GM23248 (cell line): ENCODE measurements at regions not wholly inside any gene's neighbourhood (a gene's known extent, or its start where the extent isn't known, plus 50 kb on each side); places are given as distances from the start of the nearest gene placed in this dataset.

Source experiments
- DNase-seq: peaks from one replicate; pipeline ENCODE4 v3.0.0-alpha.2; 2015
- H2AFZ ChIP-seq: fragments of 200-600 bp; sonication (generic); 2 replicates; pipeline ENCODE4 v1.6.1; 2016; ENCODE audit warnings: antibody characterized with exemption
- H3F3A ChIP-seq: fragments of 200-600 bp; sonication (generic); 2 replicates; pipeline ENCODE4 v1.6.1; 2016; ENCODE audit warnings: mild to moderate bottlenecking, antibody characterized with exemption, mixed run types; ENCODE audit not compliant: insufficient read depth
- H3K27ac ChIP-seq: fragments of 200-600 bp; sonication (generic); 2 replicates; pipeline ENCODE4 v1.5.1; 2016; ENCODE audit warnings: mild to moderate bottlenecking
- H3K27me3 ChIP-seq: fragments of 200-600 bp; sonication (generic); replicated peaks from 2 replicates; pipeline ENCODE4 v1.6.1; 2016; ENCODE audit warnings: mild to moderate bottlenecking; ENCODE audit not compliant: insufficient read depth
- H3K36me3 ChIP-seq: fragments of 200-600 bp; sonication (generic); 2 replicates; pipeline ENCODE4 v1.6.1; 2016; ENCODE audit warnings: low read depth, mild to moderate bottlenecking
- H3K4me1 ChIP-seq: fragments of 200-600 bp; sonication (generic); 2 replicates; pipeline ENCODE4 v1.6.1; 2016; ENCODE audit warnings: mild to moderate bottlenecking; ENCODE audit not compliant: insufficient read depth
- H3K4me2 ChIP-seq: fragments of 200-600 bp; sonication (generic); one replicate; pipeline ENCODE4 v1.6.1; 2016; ENCODE audit warnings: mild to moderate bottlenecking; ENCODE audit not compliant: unreplicated experiment
- H3K4me3 ChIP-seq: fragments of 200-600 bp; sonication (generic); 2 replicates; pipeline ENCODE4 v1.5.1; 2016; ENCODE audit warnings: mild to moderate bottlenecking
- H3K79me2 ChIP-seq: fragments of 200-600 bp; sonication (generic); 2 replicates; pipeline ENCODE4 v1.6.1; 2016; ENCODE audit warnings: mild to moderate bottlenecking; ENCODE audit not compliant: insufficient read depth
- H3K9ac ChIP-seq: fragments of 200-600 bp; sonication (generic); 2 replicates; pipeline ENCODE4 v1.6.1; 2016; ENCODE audit warnings: mild to moderate bottlenecking
- H3K9me2 ChIP-seq: fragments of 200-600 bp; sonication (generic); 2 replicates; pipeline ENCODE4 v1.6.1; 2016; ENCODE audit warnings: mixed run types, mild to moderate bottlenecking, moderate library complexity; ENCODE audit not compliant: insufficient read depth
- H3K9me3 ChIP-seq: fragments of 200-600 bp; sonication (generic); one replicate; pipeline ENCODE4 v1.6.1; 2017; ENCODE audit warnings: low read depth
- H4K20me1 ChIP-seq: fragments of 200-600 bp; sonication (generic); 2 replicates; pipeline ENCODE4 v1.6.0; 2016; ENCODE audit not compliant: insufficient read depth
- EZH2 ChIP-seq: fragments of 200-600 bp; sonication (generic); IDR thresholded peaks from 2 replicates; pipeline ENCODE4 v1.6.1; 2018; ENCODE audit warnings: antibody characterized with exemption, mild to moderate bottlenecking; ENCODE audit not compliant: insufficient read depth, poor library complexity, severe bottlenecking
- EZH2phosphoT487 ChIP-seq: fragments of 200-600 bp; sonication (generic); IDR thresholded peaks from 2 replicates; pipeline ENCODE4 v1.6.1; 2018; ENCODE audit warnings: antibody characterized with exemption, moderate library complexity, mild to moderate bottlenecking, low read depth; ENCODE audit not compliant: insufficient read depth
- WGBS, 2 experiments: methylation state at CpG; one replicate each; pipeline ENCODE4 v1.1.6; 2015 to 2017; ENCODE audit warnings: low lambda C conversion rate in 2 of 2, low coverage in 1 of 2; ENCODE audit errors: missing lambda C conversion rate in 2 of 2; 5-methylcytosine and 5-hydroxymethylcytosine counted together
- in situ Hi-C: fragments of 300-500 bp; cut with MboI; formaldehyde crosslinking; loops from 2 replicates; pipeline ENCODE4 v1.15.0; 2020

DNA sequence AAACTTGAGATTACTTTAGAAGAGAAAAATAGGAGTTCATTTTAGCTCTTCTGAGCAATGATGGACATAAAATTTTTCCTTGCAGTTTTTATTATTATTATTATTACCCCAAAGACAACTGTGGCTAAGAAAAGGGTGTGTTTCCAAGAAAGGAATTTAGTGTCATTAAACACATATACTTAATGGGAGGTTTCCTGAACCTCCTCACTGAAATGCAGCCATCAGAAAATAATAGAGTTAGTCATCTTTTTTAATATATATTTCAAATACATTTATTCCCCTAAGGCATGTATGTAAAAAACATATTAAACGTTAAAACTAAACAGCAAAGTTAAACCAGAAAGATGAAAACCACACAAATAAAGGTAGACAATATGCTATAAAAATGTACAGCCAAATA lies 66.8 kb downstream of the CRPPA start:
- Histone ChIP-seq H3K4me3 (no peak overlapping the region), H3K9ac (no peak overlapping the region), H3K79me2 (no peaks in the 10 kb centered on the region), H2AFZ (no peak overlapping the region), H3K27ac (no peak overlapping the region), H4K20me1 (no peaks in the 10 kb centered on the region), H3K27me3 (no peaks in the 10 kb centered on the region), H3K4me1 (peaks cover 13% of the 10 kb centered on the region), H3K9me3 (no peaks in the 10 kb centered on the region), H3K4me2 (no peak overlapping the region), H3K36me3 (no peaks in the 10 kb centered on the region), H3K9me2 (no peaks in the 10 kb centered on the region), H3F3A (peaks cover 19% of the 10 kb centered on the region)
- in situ Hi-C loops, result no loop called here
- TF ChIP-seq EZH2, result no peak
- no peak for TF ChIP-seq EZH2phosphoT487
- no peak for DNase-seq
- 41 to 64% methylated on average over 1 of the region's 1 CpG for WGBS, 2 experiments

DNA sequence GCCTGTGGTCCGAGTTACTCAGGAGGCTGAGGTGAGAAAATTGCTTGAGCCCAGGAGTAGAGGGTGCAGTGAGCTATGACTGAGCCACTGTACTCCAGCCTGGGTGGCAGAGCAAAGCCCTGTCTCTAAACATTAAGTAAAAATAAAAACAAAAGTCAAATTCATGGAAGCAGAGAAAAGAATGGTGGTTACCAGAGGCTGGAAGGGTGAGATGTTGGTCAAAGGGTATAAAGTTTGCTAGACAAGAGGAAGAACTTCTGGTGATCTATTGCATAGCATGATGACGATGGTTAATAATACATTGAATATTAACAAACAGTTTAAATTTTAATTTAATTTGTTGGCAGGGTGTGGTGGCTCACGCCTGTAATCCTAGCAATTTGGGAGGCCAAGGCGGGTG lies 68.1 kb downstream of the CRPPA start:
- DNase-seq, result no peak
- peaks cover 13% of the 10 kb centered on the region for H3K4me1 ChIP-seq
- no peak for TF ChIP-seq EZH2
- no peak for TF ChIP-seq EZH2phosphoT487
- WGBS, 2 experiments, result 71 to 75% methylated on average over 4 of the region's 4 CpGs
- in situ Hi-C loops, result no loop called here
- H3K9me3 ChIP-seq, result no peaks in the 10 kb centered on the region
- no peaks in the 10 kb centered on the region for H3K79me2 ChIP-seq
- no peaks in the 10 kb centered on the region for H4K20me1 ChIP-seq
- no peaks in the 10 kb centered on the region for H3K36me3 ChIP-seq
- no peak overlapping the region for H3K27ac ChIP-seq
- H3K4me2 ChIP-seq, result no peak overlapping the region
- H3K4me3 ChIP-seq, result no peak overlapping the region
- no peak overlapping the region for H2AFZ ChIP-seq
- no peak overlapping the region for H3K9ac ChIP-seq
- no peaks in the 10 kb centered on the region for H3K9me2 ChIP-seq
- no peaks in the 10 kb centered on the region for H3K27me3 ChIP-seq
- H3F3A ChIP-seq, result peaks cover 19% of the 10 kb centered on the region

- in situ Hi-C loops, result no loop called here
- Histone ChIP-seq H3K4me3 (no peak overlapping the region), H3K9ac (no peak overlapping the region), H3F3A (peaks cover 27% of the 10 kb centered on the region), H2AFZ (no peak overlapping the region), H3K36me3 (no peaks in the 10 kb centered on the region), H3K4me2 (no peak overlapping the region), H3K79me2 (no peaks in the 10 kb centered on the region), H3K9me3 (no peaks in the 10 kb centered on the region), H3K9me2 (no peaks in the 10 kb centered on the region), H3K27me3 (no peaks in the 10 kb centered on the region), H3K27ac (no peak overlapping the region), H3K4me1 (peaks cover 24% of the 10 kb centered on the region), H4K20me1 (no peaks in the 10 kb centered on the region)
- 95 to 98% methylated on average over 2 of the region's 2 CpGs for WGBS, 2 experiments
- DNase-seq, result no peak
- TF ChIP-seq EZH2, result no peak
- no peak for TF ChIP-seq EZH2phosphoT487
These were observed 70.7 kb downstream of the CRPPA start for GRCh38 chr7:16350634-16351033.

DNA sequence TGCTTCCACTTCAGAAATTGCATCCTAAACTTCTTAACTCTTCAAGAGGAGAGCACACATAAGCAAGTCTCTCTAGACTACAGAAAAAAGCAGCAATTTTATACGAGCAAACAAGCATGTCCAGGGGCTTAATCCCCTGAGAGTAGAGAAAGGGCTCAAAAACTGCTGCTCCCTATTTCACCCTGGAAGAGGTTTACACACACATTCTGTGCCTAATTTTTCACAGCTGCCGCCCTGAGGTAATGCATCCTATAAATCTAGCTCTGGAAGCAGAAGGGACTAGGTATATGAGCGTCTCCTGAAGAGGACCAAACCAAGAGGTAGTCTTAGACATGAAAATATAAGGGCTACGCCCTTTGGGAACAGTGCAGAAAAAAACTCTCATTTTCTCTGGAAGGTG lies 73.1 kb downstream of the CRPPA start:
- Histone ChIP-seq H3K4me3 (no peak overlapping the region), H3K27ac (no peak overlapping the region), H3K27me3 (no peaks in the 10 kb centered on the region), H3K9me2 (no peaks in the 10 kb centered on the region), H2AFZ (no peak overlapping the region), H4K20me1 (no peaks in the 10 kb centered on the region), H3F3A (peaks cover 34% of the 10 kb centered on the region), H3K4me2 (no peak overlapping the region), H3K36me3 (no peaks in the 10 kb centered on the region), H3K9me3 (no peaks in the 10 kb centered on the region), H3K9ac (no peak overlapping the region), H3K79me2 (no peaks in the 10 kb centered on the region), H3K4me1 (peaks cover 28% of the 10 kb centered on the region)
- no peak for TF ChIP-seq EZH2
- TF ChIP-seq EZH2phosphoT487, result no peak
- in situ Hi-C loops, result no loop called here
- DNase-seq, result no peak
- 89 to 90% methylated on average over 4 of the region's 4 CpGs for WGBS, 2 experiments

DNA sequence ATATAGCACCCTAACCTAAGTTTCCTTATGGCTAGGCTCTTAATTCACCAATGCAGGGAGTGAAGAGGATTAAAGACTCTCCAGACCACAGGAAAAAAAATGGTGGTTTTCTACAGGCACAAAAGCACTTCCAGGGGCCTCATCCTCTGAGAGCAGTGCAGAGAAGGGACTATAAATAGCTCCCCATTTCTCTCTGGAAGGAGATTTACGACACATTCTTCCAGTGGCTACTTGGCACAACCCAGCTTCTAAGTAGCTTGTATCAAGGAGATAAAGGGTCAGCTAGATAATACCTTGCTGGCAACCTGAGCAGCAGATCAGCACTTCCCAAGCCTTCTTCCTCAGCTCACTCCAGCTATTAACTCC lies 73.5 kb downstream of the CRPPA start:
- Histone ChIP-seq H3K27ac (no peak overlapping the region), H3K9me3 (no peaks in the 10 kb centered on the region), H3K36me3 (no peaks in the 10 kb centered on the region), H3K4me3 (no peak overlapping the region), H3K79me2 (no peaks in the 10 kb centered on the region), H3F3A (peaks cover 34% of the 10 kb centered on the region), H2AFZ (no peak overlapping the region), H3K9ac (no peak overlapping the region), H4K20me1 (no peaks in the 10 kb centered on the region), H3K4me2 (no peak overlapping the region), H3K9me2 (no peaks in the 10 kb centered on the region), H3K4me1 (peaks cover 28% of the 10 kb centered on the region), H3K27me3 (no peaks in the 10 kb centered on the region)
- in situ Hi-C loops, result no loop called here
- TF ChIP-seq EZH2phosphoT487 (no peak), EZH2 (no peak)
- WGBS, 2 experiments, result 70 to 73% methylated on average over 1 of the region's 1 CpG
- DNase-seq, result no peak
